ENCODE measurements at regions not wholly inside any gene's neighbourhood (a gene's known extent, or its start where the extent isn't known, plus 50 kb on each side); places are given as distances from the start of the nearest gene placed in this dataset.

DNA sequence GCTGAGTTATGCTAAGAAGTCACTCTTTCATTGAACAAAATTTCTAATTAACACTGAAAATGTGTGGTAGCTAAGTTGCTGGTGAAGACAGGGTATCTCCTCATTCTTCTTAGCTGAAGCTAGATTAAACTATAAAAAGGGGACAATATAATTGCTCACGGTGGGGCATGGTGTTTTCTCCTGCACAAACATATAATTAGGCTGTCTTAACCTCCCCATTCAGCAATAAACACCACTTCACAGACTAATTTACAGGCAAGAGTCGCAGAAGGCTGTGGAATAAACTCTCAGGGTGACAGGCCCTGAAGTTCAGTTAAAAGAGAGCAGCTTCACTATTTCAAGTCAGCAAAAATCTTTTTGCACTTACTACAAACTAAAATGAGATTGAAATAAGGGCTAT is 338.9 kb upstream of the NT5E start:
- no peak for TF ChIP-seq TAF1 (IDR thresholded peaks at IDR 0.05; ENCODE audit: low read depth)
- TF ChIP-seq CEBPB (IDR thresholded peaks at IDR 0.05) = no peak

Data from Ishikawa (cell line).